Tibial nerve (tissue), 4 donors: ENCODE measurements at regions not wholly inside any gene's neighbourhood (a gene's known extent, or its start where the extent isn't known, plus 50 kb on each side); places are given as distances from the start of the nearest gene placed in this dataset.

ENCODE experiments used
- DNase-seq, 2 donors: peaks; one replicate each; pipeline ENCODE4 v3.0.0-alpha.2; 2019; ENCODE audit warnings: low spot score in 2 of 2
- H3K27ac ChIP-seq, 4 donors: fragments of 200-600 bp; sonication (generic) in 3 of 4; one replicate each; pipeline ENCODE4 v1.5.1; 2017 to 2019; ENCODE audit warnings: mild to moderate bottlenecking in 1 of 4
- H3K27me3 ChIP-seq, 2 donors: fragments of 200-600 bp; sonication (generic) in 1 of 2; one replicate each; pipeline versions ENCODE4 v1.5.1 to v1.6.0; 2017 to 2019
- H3K36me3 ChIP-seq, 3 donors: fragments of 200-600 bp; sonication (generic); one replicate each; pipeline ENCODE4 v1.5.1; 2018 to 2019
- H3K4me1 ChIP-seq, 4 donors: fragments of 200-600 bp; sonication (generic) in 3 of 4; one replicate each; pipeline ENCODE4 v1.5.1; 2017 to 2019
- H3K4me3 ChIP-seq, 4 donors: fragments of 200-600 bp; sonication (generic) in 3 of 4; one replicate each; pipeline ENCODE4 v1.5.1; 2017 to 2019; ENCODE audit warnings: mild to moderate bottlenecking in 1 of 4, moderate library complexity in 1 of 4
- H3K9me3 ChIP-seq, 4 donors: fragments of 200-600 bp; sonication (generic) in 3 of 4; one replicate each; pipeline ENCODE4 v1.5.1; 2017 to 2019
- CTCF ChIP-seq, 5 experiments: fragments of 200-600 bp in 3 of 5; fragments of 450-650 bp in 2 of 5; sonication (generic) in 3 of 5; IDR thresholded peaks; one replicate each; pipeline ENCODE4 v1.5.1; 2016 to 2019; ENCODE audit warnings: antibody characterized with exemption in 5 of 5, mild to moderate bottlenecking in 3 of 5, moderate library complexity in 2 of 5
- EP300 ChIP-seq, 2 donors: sonication (generic); formaldehyde crosslinking; IDR thresholded peaks; one replicate each; pipeline ENCODE4 v1.6.1; 2017; ENCODE audit warnings: antibody characterized with exemption in 2 of 2, mild to moderate bottlenecking in 1 of 2
- POLR2A ChIP-seq, 2 donors: fragments of 450-650 bp; IDR thresholded peaks; one replicate each; pipeline ENCODE4 v1.6.1; 2017; ENCODE audit warnings: antibody characterized with exemption in 2 of 2, mild to moderate bottlenecking in 2 of 2, moderate library complexity in 2 of 2
- WGBS, 2 donors: methylation state at CpG; one replicate each; pipeline ENCODE4 v1.1.5; 2018; 5-methylcytosine and 5-hydroxymethylcytosine counted together

GRCh38 chr3:117282566-117282965 is 573.0 kb downstream of the TUSC7 start:
- Histone ChIP-seq H3K36me3 (no peaks in the 10 kb centered on the region), H3K27ac (no peak overlapping the region), H3K27me3 (no peaks in the 10 kb centered on the region), H3K4me3 (no peak overlapping the region), H3K9me3 (no peaks in the 10 kb centered on the region), H3K4me1 (peaks cover 0 to 30% (median 2%) of the 10 kb centered on the region in 4 donors)
- no peak for TF ChIP-seq POLR2A (IDR thresholded peaks at IDR 0.05)
- no peak for TF ChIP-seq EP300 (IDR thresholded peaks at IDR 0.05)
- TF ChIP-seq CTCF (IDR thresholded peaks at IDR 0.05): no peak
- whole genome bisulfite sequencing, 2 donors: 81 to 89% methylated on average over 4 of the region's 4 CpGs
- DNase-seq: no peak

- H3K36me3 ChIP-seq: no peaks in the 10 kb centered on the region
- no peak overlapping the region for H3K27ac ChIP-seq
- H3K4me1 ChIP-seq: peaks cover 0 to 6% (median 0%) of the 10 kb centered on the region in 4 donors
- no peaks in the 10 kb centered on the region for H3K27me3 ChIP-seq
- no peak for DNase-seq
- no peak overlapping the region for H3K4me3 ChIP-seq
- H3K9me3 ChIP-seq: no peaks in the 10 kb centered on the region
- TF ChIP-seq POLR2A (IDR thresholded peaks at IDR 0.05) (no peak), EP300 (IDR thresholded peaks at IDR 0.05) (no peak), CTCF (IDR thresholded peaks at IDR 0.05) (no peak)
- WGBS, 2 donors: 47 to 49% methylated on average over 4 of the region's 4 CpGs
These were observed 576.2 kb downstream of the TUSC7 start for GRCh38 chr3:117285737-117286136.

GRCh38 chr3:117286488-117286887 is 576.9 kb downstream of the TUSC7 start:
- H3K4me1 ChIP-seq: peaks cover 0 to 6% (median 0%) of the 10 kb centered on the region in 4 donors
- no peak overlapping the region for H3K27ac ChIP-seq
- H3K27me3 ChIP-seq: no peaks in the 10 kb centered on the region
- H3K9me3 ChIP-seq: no peaks in the 10 kb centered on the region
- no peak overlapping the region for H3K4me3 ChIP-seq
- H3K36me3 ChIP-seq: no peaks in the 10 kb centered on the region
- no peak for DNase-seq
- TF ChIP-seq POLR2A (IDR thresholded peaks at IDR 0.05) (no peak), EP300 (IDR thresholded peaks at IDR 0.05) (no peak), CTCF (IDR thresholded peaks at IDR 0.05) (no peak)

GRCh38 chr3:117287602-117288001 is 578.0 kb downstream of the TUSC7 start:
- Histone ChIP-seq H3K36me3 (no peaks in the 10 kb centered on the region), H3K27ac (no peak overlapping the region), H3K4me1 (peaks cover 0 to 6% (median 0%) of the 10 kb centered on the region in 4 donors), H3K27me3 (no peaks in the 10 kb centered on the region), H3K4me3 (no peak overlapping the region), H3K9me3 (no peaks in the 10 kb centered on the region)
- TF ChIP-seq POLR2A (IDR thresholded peaks at IDR 0.05) (no peak), EP300 (IDR thresholded peaks at IDR 0.05) (no peak), CTCF (IDR thresholded peaks at IDR 0.05) (no peak)
- 70 to 80% methylated on average over 4 of the region's 4 CpGs for WGBS, 2 donors
- no peak for DNase-seq

GRCh38 chr3:117291476-117291875 is 581.9 kb downstream of the TUSC7 start:
- Histone ChIP-seq H3K27me3 (no peaks in the 10 kb centered on the region), H3K4me3 (no peak overlapping the region), H3K9me3 (no peaks in the 10 kb centered on the region), H3K36me3 (no peaks in the 10 kb centered on the region), H3K27ac (no peak overlapping the region), H3K4me1 (no peaks in the 10 kb centered on the region)
- no peak for TF ChIP-seq CTCF (IDR thresholded peaks at IDR 0.05)
- TF ChIP-seq POLR2A (IDR thresholded peaks at IDR 0.05): no peak
- no peak for TF ChIP-seq EP300 (IDR thresholded peaks at IDR 0.05)
- WGBS, 2 donors: 43 to 48% methylated on average over 1 of the region's 1 CpG
- DNase-seq: no peak
